Keratinocyte (primary cell): ENCODE measurements at regions not wholly inside any gene's neighbourhood (a gene's known extent, or its start where the extent isn't known, plus 50 kb on each side); places are given as distances from the start of the nearest gene placed in this dataset.

Experiments used
- DNase-seq: peaks from one replicate; pipeline ENCODE4 v3.0.0-alpha.2; 2011; ENCODE audit warnings: low read depth, missing footprints, low spot score
- FAIRE-seq: peaks from 2 replicates; lab custom pipeline; 2011; peaks lifted over from hg19 to GRCh38; lab: Jason Lieb, UNC
- H2AFZ ChIP-seq: 2 replicates; pipeline ENCODE4 v1.6.0; 2012; ENCODE audit warnings: low read length, control low read depth, inconsistent platforms; ENCODE audit not compliant: control insufficient read depth
- H3K27ac ChIP-seq: 2 replicates; pipeline ENCODE4 v1.5.1; 2011; ENCODE audit warnings: low read length; ENCODE audit not compliant: control insufficient read depth, insufficient read depth
- H3K27me3 ChIP-seq: 3 replicates; pipeline ENCODE4 v1.6.0; 2011; ENCODE audit warnings: low read length; ENCODE audit not compliant: control insufficient read depth, insufficient read depth; ENCODE audit errors: extremely low read depth
- H3K36me3 ChIP-seq, 2 experiments: 2 replicates in 1 of 2; 3 replicates in 1 of 2; pipeline ENCODE4 v1.5.1; 2011; ENCODE audit warnings: low read length in 2 of 2, mild to moderate bottlenecking in 1 of 2; ENCODE audit not compliant: control insufficient read depth in 2 of 2, insufficient read depth in 2 of 2; ENCODE audit errors: extremely low read depth in 1 of 2
- H3K4me1 ChIP-seq: 3 replicates; pipeline ENCODE4 v1.5.1; 2011; ENCODE audit warnings: low read length; ENCODE audit not compliant: control insufficient read depth, insufficient read depth; ENCODE audit errors: extremely low read depth
- H3K4me2 ChIP-seq: 3 replicates; pipeline ENCODE4 v1.6.0; 2011; ENCODE audit warnings: low read depth, low read length; ENCODE audit not compliant: control insufficient read depth, insufficient read depth; ENCODE audit errors: extremely low read depth
- H3K4me3 ChIP-seq, 3 experiments: fragments of 200-600 bp in 1 of 3; sonication (generic) in 1 of 3; 2 replicates in 2 of 3; 3 replicates in 1 of 3; pipeline ENCODE4 v1.5.1; 2011 to 2016; ENCODE audit warnings: low read length in 3 of 3, mild to moderate bottlenecking in 3 of 3, control low read depth in 2 of 3, inconsistent platforms in 1 of 3, low read depth in 1 of 3, mixed read lengths in 1 of 3, mixed run types in 1 of 3, moderate library complexity in 1 of 3; ENCODE audit not compliant: control insufficient read depth in 2 of 3, insufficient read depth in 2 of 3; ENCODE audit errors: extremely low read depth in 1 of 3
- H3K79me2 ChIP-seq: 2 replicates; pipeline ENCODE4 v1.6.0; 2012; ENCODE audit warnings: low read length; ENCODE audit not compliant: control insufficient read depth, insufficient read depth
- H3K9ac ChIP-seq: 3 replicates; pipeline ENCODE4 v1.6.0; 2011; ENCODE audit warnings: low read length; ENCODE audit not compliant: control insufficient read depth, insufficient read depth; ENCODE audit errors: extremely low read depth
- H3K9me1 ChIP-seq: 3 replicates; pipeline ENCODE4 v1.6.0; 2011; ENCODE audit warnings: low read length; ENCODE audit not compliant: control insufficient read depth, insufficient read depth; ENCODE audit errors: extremely low read depth
- H3K9me3 ChIP-seq: 2 replicates; pipeline ENCODE4 v1.5.1; 2012; ENCODE audit warnings: low read depth, low read length; ENCODE audit not compliant: control insufficient read depth
- H4K20me1 ChIP-seq: 3 replicates; pipeline ENCODE4 v1.6.0; 2011; ENCODE audit warnings: low read length; ENCODE audit not compliant: control insufficient read depth, insufficient read depth; ENCODE audit errors: extremely low read depth
- CTCF ChIP-seq, 3 experiments: IDR thresholded peaks in 1 of 3; conservative IDR thresholded peaks in 1 of 3; optimal IDR thresholded peaks in 1 of 3; 2 replicates in 2 of 3; 3 replicates in 1 of 3; pipeline versions ENCODE3 to v1.5.1; 2011; ENCODE audit warnings: low read length in 3 of 3, mild to moderate bottlenecking in 3 of 3, moderate library complexity in 2 of 3, control low read depth in 1 of 3, inconsistent platforms in 1 of 3; ENCODE audit not compliant: insufficient read depth in 2 of 3; ENCODE audit errors: extremely low read depth in 1 of 3
- EZH2 ChIP-seq: IDR thresholded peaks from one replicate; pipeline ENCODE4 v1.6.1; 2012; ENCODE audit warnings: inconsistent platforms, mild to moderate bottlenecking, low read length, moderate library complexity
- dilution Hi-C: fragments of 300-500 bp; cut with MboI; formaldehyde crosslinking; loops from one replicate; pipeline ENCODE4 v1.7.0; 2020; ENCODE audit warnings: low sequenced_read_pairs; ENCODE audit not compliant: extremely low pct_ligation_motif_present

DNA sequence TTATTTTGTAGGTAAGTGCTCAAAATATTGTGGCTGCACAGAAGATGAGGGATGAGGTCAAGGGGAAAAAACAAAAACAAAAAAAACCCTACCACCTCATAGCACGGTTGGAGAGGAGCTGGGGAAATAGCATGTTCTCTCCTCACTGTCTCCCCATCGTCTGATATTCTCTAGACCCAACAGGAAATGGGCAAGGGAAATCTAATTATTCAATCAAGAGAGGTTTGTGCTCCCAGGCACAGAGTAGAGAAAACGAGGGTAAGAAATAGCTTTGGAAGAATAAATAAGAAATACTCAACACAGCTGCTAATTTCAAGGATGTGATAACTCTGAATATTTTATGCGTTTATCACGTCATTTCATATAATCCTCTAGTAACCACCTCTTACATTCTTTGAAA is 619.2 kb upstream of the GNPDA2 start:
- no peak overlapping the region for H3K27ac ChIP-seq
- FAIRE-seq (no peak), DNase-seq (no peak)
- no peak overlapping the region for H3K9ac ChIP-seq
- no peaks in the 10 kb centered on the region for H3K9me1 ChIP-seq
- no peak for TF ChIP-seq EZH2
- TF ChIP-seq CTCF (optimal IDR thresholded peaks at IDR 0.05 in 1 of 3, IDR thresholded peaks at IDR 0.05 in 1 of 3, conservative IDR thresholded peaks at IDR 0.05 in 1 of 3; ENCODE audit: extremely low read depth in 1 of 3, insufficient read depth in 2 of 3, low read length in 3 of 3): no peak
- no peak overlapping the region for H3K4me2 ChIP-seq
- no peaks in the 10 kb centered on the region for H3K36me3 ChIP-seq
- H2AFZ ChIP-seq: no peak overlapping the region
- no peaks in the 10 kb centered on the region for H4K20me1 ChIP-seq
- no peaks in the 10 kb centered on the region for H3K9me3 ChIP-seq
- H3K4me3 ChIP-seq: no peak overlapping the region
- H3K4me1 ChIP-seq: no peaks in the 10 kb centered on the region
- dilution Hi-C loops: no loop called here
- no peaks in the 10 kb centered on the region for H3K79me2 ChIP-seq
- H3K27me3 ChIP-seq: no peaks in the 10 kb centered on the region

GRCh38 chr4:45331802-45332201 is 605.4 kb upstream of the GNPDA2 start:
- Histone ChIP-seq H3K79me2 (no peaks in the 10 kb centered on the region), H4K20me1 (no peaks in the 10 kb centered on the region), H3K27me3 (no peaks in the 10 kb centered on the region), H3K4me1 (no peaks in the 10 kb centered on the region), H3K4me3 (no peak overlapping the region), H3K27ac (no peak overlapping the region), H3K9ac (no peak overlapping the region), H2AFZ (no peak overlapping the region), H3K4me2 (no peak overlapping the region), H3K9me3 (no peaks in the 10 kb centered on the region), H3K36me3 (no peaks in the 10 kb centered on the region), H3K9me1 (no peaks in the 10 kb centered on the region)
- dilution Hi-C loops: no loop called here
- no peak for TF ChIP-seq CTCF (optimal IDR thresholded peaks at IDR 0.05 in 1 of 3, IDR thresholded peaks at IDR 0.05 in 1 of 3, conservative IDR thresholded peaks at IDR 0.05 in 1 of 3; ENCODE audit: extremely low read depth in 1 of 3, insufficient read depth in 2 of 3, low read length in 3 of 3)
- no peak for TF ChIP-seq EZH2
- FAIRE-seq (no peak), DNase-seq (no peak)
